Right cardiac atrium (tissue), 5 donors: ENCODE measurements at regions not wholly inside any gene's neighbourhood (a gene's known extent, or its start where the extent isn't known, plus 50 kb on each side); places are given as distances from the start of the nearest gene placed in this dataset.
"Not testable (repeated sequence)": the region's sequence is repeated elsewhere in the genome, so short reads cannot be mapped to it uniquely, and the experiment has no call there.

Source experiments
- ATAC-seq, 2 donors: fragments of 200-7000 bp; cut with Tn5 transposase; one replicate each; pipeline versions ENCODE4 v1.8.0 to v1.9.1; 2020; ENCODE audit warnings: moderate library complexity in 2 of 2, mild to moderate bottlenecking in 1 of 2
- DNase-seq, 3 donors: peaks; one replicate each; pipeline ENCODE4 v3.0.0-alpha.2; 2020
- H3K27ac ChIP-seq: one replicate; pipeline ENCODE4 v1.5.1; 2013; ENCODE audit warnings: mild to moderate bottlenecking, low read length, control low read depth, moderate library complexity
- H3K27me3 ChIP-seq: one replicate; pipeline ENCODE4 v1.6.1; 2013; ENCODE audit not compliant: control insufficient read depth, insufficient read depth
- H3K4me1 ChIP-seq: one replicate; pipeline ENCODE4 v1.6.1; 2013; ENCODE audit warnings: low read length; ENCODE audit not compliant: control insufficient read depth, insufficient read depth
- H3K4me3 ChIP-seq: one replicate; pipeline ENCODE4 v1.5.1; 2013; ENCODE audit warnings: low read length, control low read depth
- H3K9me3 ChIP-seq: one replicate; pipeline ENCODE4 v1.6.1; 2013; ENCODE audit warnings: low read length; ENCODE audit not compliant: control insufficient read depth
- WGBS: extraction: QIAGEN DNeasy Blood & Tissue Kit; methylation state at CpG from one replicate; pipeline ENCODE4 v1.1.7; 2013; 5-methylcytosine and 5-hydroxymethylcytosine counted together
- intact Hi-C, 4 donors: fragments of 100-400 bp; cut with DNase I; formaldehyde crosslinking; loops; one replicate each; pipeline versions ENCODE4 v1.11.0 to v1.14.0; 2022 to 2023
- donor health status: healthy with polysubstance abuse.
- donor health status: DM: no; HTN: yes; CAD: no.
- donor health status: DM: no; HTN: no; CAD: no.
- donor health status: DM: no; HTN: yes; CAD: no; lungs with severe emphysema.
- donor health status: DM: yes; HTN: yes; CAD: no.

DNA sequence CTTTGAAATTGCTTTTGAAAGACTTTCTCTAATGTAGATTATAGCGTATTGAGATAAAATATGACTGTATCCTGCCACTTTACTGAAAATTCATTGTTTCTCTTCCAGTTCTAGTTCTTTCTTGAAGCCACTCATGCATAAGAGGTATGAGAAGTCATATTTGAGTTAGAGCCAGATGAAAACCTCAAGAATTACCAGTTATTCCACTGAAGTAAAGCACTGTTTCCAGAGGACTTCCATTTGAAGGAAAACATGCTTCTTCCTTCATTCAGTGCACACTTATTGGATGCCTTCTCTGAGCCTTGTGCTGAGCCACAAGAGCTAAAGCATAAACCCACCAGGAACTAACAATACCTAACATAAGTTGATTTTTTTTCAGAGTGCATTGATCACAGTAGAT lies 513.4 kb downstream of the ZNF385D start:
- no peaks in the 10 kb centered on the region for H3K27me3 ChIP-seq
- intact Hi-C loops: no loop called here
- H3K27ac ChIP-seq: no peak overlapping the region
- DNase-seq (no peak), ATAC-seq (no peak)
- H3K9me3 ChIP-seq: no peaks in the 10 kb centered on the region
- no peaks in the 10 kb centered on the region for H3K4me1 ChIP-seq
- 83% methylated on average over 1 of the region's 1 CpG for WGBS
- no peak overlapping the region for H3K4me3 ChIP-seq

DNA sequence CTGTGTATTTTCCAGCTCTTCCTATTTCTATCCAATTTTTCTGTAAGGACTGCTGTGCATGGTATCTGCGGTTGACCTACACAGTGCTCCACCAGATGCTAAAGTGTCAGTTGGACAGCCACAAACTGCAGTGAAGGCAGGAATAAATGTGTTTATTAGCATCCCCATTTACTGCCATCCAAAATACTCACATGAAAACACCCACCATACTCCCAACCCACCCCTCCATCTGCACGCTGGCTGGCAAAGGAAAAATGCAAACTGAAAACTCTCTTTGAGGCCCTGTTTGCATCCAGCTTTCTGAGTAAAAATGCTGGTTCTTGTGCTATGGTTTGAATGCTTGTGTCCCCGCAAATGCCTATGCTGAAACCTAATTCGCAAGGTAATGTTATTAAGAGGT lies 515.5 kb downstream of the ZNF385D start:
- intact Hi-C loops: no loop called here
- DNase-seq (no peak), ATAC-seq (no peak)
- Histone ChIP-seq H3K27ac (no peak overlapping the region), H3K4me1 (no peaks in the 10 kb centered on the region), H3K27me3 (no peaks in the 10 kb centered on the region), H3K9me3 (no peaks in the 10 kb centered on the region), H3K4me3 (no peak overlapping the region)
- WGBS: 69% methylated on average over 4 of the region's 4 CpGs

GRCh38 chr3:21234933-21235332 lies 516.1 kb downstream of the ZNF385D start:
- DNase-seq (no peak), ATAC-seq (no peak)
- no peaks in the 10 kb centered on the region for H3K4me1 ChIP-seq
- H3K4me3 ChIP-seq: no peak overlapping the region
- intact Hi-C loops: no loop called here
- H3K27me3 ChIP-seq: no peaks in the 10 kb centered on the region
- WGBS: 87% methylated on average over 1 of the region's 1 CpG
- H3K27ac ChIP-seq: no peak overlapping the region
- no peaks in the 10 kb centered on the region for H3K9me3 ChIP-seq

GRCh38 chr3:21229426-21230135 lies 521.4 kb downstream of the ZNF385D start:
- Histone ChIP-seq H3K4me3 (no peak overlapping the region), H3K9me3 (no peaks in the 10 kb centered on the region), H3K4me1 (no peaks in the 10 kb centered on the region), H3K27ac (no peak overlapping the region), H3K27me3 (no peaks in the 10 kb centered on the region)
- DNase-seq (no peak), ATAC-seq (no peak)
- WGBS: 68% methylated on average over 4 of the region's 4 CpGs
- intact Hi-C loops: no loop called here

GRCh38 chr3:21226086-21226485 lies 524.9 kb downstream of the ZNF385D start:
- 52% methylated on average over 13 of the region's 13 CpGs for WGBS
- Histone ChIP-seq H3K27me3 (no peaks in the 10 kb centered on the region), H3K4me1 (peaks cover 3% of the 10 kb centered on the region), H3K27ac (no peak overlapping the region), H3K9me3 (no peaks in the 10 kb centered on the region), H3K4me3 (no peak overlapping the region)
- ATAC-seq (peak; percentile 55 to 76), DNase-seq (peak; percentile 33 to 70 (median 68))
- intact Hi-C loops: no loop called here

GRCh38 chr3:21220944-21221343 lies 530.1 kb downstream of the ZNF385D start:
- Histone ChIP-seq H3K27me3 (no peaks in the 10 kb centered on the region), H3K4me1 (peaks cover 3% of the 10 kb centered on the region), H3K27ac (no peak overlapping the region), H3K4me3 (no peak overlapping the region), H3K9me3 (no peaks in the 10 kb centered on the region)
- DNase-seq (no peak), ATAC-seq (no peak)
- intact Hi-C loops: no loop called here
- WGBS: 93% methylated on average over 1 of the region's 1 CpG

GRCh38 chr3:21216598-21216997 lies 534.4 kb downstream of the ZNF385D start:
- DNase-seq: no peak
- H3K27me3 ChIP-seq: no peaks in the 10 kb centered on the region
- WGBS: 74% methylated on average over 1 of the region's 1 CpG
- H3K27ac ChIP-seq: no peak overlapping the region
- no peak overlapping the region for H3K4me3 ChIP-seq
- ATAC-seq: no peak
- H3K4me1 ChIP-seq: no peaks in the 10 kb centered on the region
- H3K9me3 ChIP-seq: no peaks in the 10 kb centered on the region
- intact Hi-C loops: no loop called here

DNA sequence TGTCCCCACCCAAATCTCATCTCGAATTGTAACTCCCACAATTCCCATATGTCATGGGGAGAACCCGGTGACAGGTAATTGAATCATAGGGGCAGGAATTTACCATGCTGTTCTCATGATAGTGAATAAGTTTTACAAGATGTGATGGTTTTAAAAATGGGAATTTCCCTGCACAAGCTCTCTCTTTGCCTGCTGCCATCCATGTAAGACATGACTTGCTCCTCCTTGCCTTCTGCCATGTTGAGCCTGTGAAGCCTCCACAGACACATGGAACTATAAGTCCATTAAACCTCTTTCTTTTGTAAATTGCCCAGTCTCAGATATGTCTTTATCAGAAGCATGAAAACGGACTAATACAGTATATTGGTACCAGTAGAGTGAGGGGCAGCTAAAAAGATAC lies 546.9 kb downstream of the ZNF385D start:
- H3K9me3 ChIP-seq, intact Hi-C loops, DNase-seq, H3K4me1 ChIP-seq, H3K27me3 ChIP-seq, H3K4me3 ChIP-seq, ATAC-seq, H3K27ac ChIP-seq: not testable (repeated sequence)
- WGBS: 68% methylated on average over 3 of the region's 3 CpGs

GRCh38 chr3:21195203-21195602 lies 555.8 kb downstream of the ZNF385D start:
- no peak for DNase-seq
- Histone ChIP-seq H3K4me3 (no peak overlapping the region), H3K27me3 (no peaks in the 10 kb centered on the region), H3K4me1 (no peaks in the 10 kb centered on the region), H3K27ac (no peak overlapping the region), H3K9me3 (no peaks in the 10 kb centered on the region)
- 88% methylated on average over 2 of the region's 2 CpGs for WGBS
- intact Hi-C loops: no loop called here
- ATAC-seq: no peak

- intact Hi-C loops, H3K27ac ChIP-seq, ATAC-seq, H3K4me3 ChIP-seq, DNase-seq, H3K4me1 ChIP-seq, H3K27me3 ChIP-seq, H3K9me3 ChIP-seq: not testable (repeated sequence)
- 63% methylated on average over 2 of the region's 2 CpGs for WGBS
Measured at GRCh38 chr3:21194036-21194435, 557.0 kb downstream of the ZNF385D start.

- intact Hi-C loops: no loop called here
Measured at GRCh38 chr3:21188459-21188858, 562.6 kb downstream of the ZNF385D start.

DNA sequence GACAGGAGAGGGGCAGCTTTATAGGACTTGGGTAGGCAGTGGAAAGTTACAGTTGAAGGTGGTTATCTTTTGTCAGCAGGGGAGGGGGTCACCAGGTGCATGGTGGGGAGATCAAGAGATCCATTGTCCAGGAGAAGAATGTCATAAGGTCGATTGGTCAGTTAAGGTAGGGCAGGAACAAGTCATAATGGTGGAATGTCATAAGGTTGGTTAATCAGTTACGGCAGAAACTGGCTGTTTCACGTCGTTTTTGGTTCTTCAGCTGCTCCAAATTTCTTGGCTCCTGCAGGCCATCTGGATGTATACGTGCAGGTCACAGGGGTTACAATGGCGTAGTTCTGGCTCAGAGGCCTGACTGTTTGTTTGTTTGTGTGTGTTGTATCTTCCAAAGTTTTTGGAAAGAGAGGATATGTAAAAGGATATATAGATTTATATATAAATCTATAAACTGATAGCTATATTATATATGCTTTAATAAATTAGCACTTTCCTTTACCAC lies 565.1 kb downstream of the ZNF385D start:
- no peak overlapping the region for H3K27ac ChIP-seq
- DNase-seq: no peak
- intact Hi-C loops: no loop called here
- H3K27me3 ChIP-seq: no peaks in the 10 kb centered on the region
- ATAC-seq: no peak
- no peaks in the 10 kb centered on the region for H3K4me1 ChIP-seq
- no peak overlapping the region for H3K4me3 ChIP-seq
- no peaks in the 10 kb centered on the region for H3K9me3 ChIP-seq
- 76% methylated on average over 6 of the region's 6 CpGs for WGBS

More at GRCh38 chr3:21188459-21188858, 562.6 kb downstream of the ZNF385D start:
- DNase-seq (no peak), ATAC-seq (no peak)
- Histone ChIP-seq H3K27ac (no peak overlapping the region), H3K4me1 (no peaks in the 10 kb centered on the region), H3K9me3 (no peaks in the 10 kb centered on the region), H3K27me3 (no peaks in the 10 kb centered on the region), H3K4me3 (no peak overlapping the region)
